SHP77 (cell line): ENCODE measurements at regions not wholly inside any gene's neighbourhood (a gene's known extent, or its start where the extent isn't known, plus 50 kb on each side); places are given as distances from the start of the nearest gene placed in this dataset.

Experiments
- DNase-seq, 2 experiments: peaks; one replicate each; lab custom pipeline; 2025; lab: John Stamatoyannopoulos, UW

DNA sequence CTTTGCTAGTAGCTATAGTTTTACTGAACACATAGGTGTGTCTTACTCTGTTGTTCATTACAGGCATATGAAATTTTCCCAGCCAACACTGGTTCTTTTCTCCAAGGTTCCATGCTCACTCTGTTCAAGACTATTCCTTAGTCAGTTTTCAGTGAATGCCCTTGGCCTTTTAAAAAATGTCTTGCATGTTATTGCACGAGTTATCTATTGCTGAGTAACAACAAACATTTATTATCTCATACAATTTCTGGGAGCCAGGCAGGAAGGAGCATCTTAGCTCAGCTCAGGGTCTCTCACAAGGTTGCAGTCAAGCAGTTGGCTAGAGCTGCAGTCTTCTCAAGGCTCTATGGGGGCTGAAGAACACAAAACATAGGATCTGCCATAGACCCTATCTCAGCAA is 223.5 kb downstream of the BTG1 start:
- no peak for DNase-seq

DNA sequence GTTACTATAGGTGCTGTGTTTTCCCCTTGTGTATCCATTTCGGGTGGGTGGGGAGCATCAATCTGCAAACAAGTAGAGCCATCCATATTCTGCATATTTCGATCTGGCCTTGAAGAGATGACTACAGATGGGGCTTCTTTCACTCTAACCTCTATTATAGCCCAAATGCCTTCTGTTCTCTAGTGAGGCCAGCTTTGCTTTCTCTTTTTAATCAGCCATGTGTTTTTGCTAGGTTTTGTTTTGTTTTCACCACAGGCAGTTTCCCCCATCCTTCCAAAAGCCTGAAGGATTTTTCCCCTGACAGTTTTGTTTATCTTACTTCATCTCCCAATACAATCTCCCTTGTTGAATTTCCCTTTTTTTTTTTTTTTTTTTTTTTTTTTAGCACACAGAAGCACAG is 224.1 kb downstream of the BTG1 start:
- DNase-seq: no peak

DNA sequence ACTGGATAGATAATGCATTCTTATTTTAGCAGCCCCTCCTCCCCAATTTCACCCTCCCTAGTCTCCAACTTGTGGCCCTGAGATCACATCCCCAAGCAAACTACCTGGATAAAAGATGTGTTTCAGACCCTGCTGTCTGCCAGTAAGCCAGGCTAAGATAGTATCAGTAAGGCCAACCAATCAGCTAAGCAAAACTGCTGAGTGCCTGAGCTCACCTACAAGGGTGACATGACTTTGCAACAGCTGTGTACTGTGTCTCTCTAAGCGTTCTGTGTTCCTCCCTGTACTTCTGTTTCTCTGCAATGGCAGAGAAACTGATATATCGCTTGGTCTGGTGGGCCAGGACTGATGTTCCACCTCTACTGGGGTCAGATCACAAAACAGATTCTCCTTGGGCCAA is 224.9 kb downstream of the BTG1 start:
- DNase-seq: no peak

DNA sequence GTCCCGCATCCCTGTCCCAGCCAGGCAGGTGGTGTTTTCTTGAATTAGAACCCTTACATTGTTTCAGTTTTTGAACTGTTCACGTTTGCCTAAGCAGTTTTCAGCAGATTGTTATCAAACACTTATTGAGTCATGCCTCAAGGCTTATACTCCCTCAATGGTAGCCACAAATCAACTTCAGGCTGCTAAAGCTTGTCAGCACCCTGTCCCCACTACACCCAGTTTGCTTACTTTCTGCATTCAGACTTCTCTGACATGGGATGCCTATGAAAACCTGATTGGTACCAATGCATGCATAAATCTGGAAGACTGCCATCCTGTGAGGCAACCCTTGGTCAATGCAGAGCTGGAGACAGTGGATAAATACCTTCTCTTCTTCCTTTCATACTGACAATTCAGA is 225.4 kb downstream of the BTG1 start:
- peak; percentile 67 to 71 for DNase-seq

DNA sequence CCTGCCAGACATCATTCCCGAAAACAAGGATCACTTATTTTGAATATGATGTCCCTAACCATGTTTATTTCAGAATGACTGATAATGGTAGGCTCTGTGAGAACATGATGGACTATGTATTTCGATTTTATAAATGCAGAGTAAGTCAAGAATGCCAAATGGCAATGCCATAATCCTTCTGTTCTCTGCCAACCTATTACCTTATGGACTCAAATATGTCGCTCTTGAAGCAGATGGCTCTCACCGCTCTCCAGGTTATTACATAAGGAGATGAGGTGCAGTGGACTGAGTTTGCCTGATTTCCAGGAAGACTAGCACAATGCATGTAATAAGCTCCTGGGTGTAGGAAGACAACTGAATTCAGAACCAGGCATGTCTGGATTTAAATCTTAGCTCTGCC is 227.2 kb downstream of the BTG1 start:
- no peak for DNase-seq

DNA sequence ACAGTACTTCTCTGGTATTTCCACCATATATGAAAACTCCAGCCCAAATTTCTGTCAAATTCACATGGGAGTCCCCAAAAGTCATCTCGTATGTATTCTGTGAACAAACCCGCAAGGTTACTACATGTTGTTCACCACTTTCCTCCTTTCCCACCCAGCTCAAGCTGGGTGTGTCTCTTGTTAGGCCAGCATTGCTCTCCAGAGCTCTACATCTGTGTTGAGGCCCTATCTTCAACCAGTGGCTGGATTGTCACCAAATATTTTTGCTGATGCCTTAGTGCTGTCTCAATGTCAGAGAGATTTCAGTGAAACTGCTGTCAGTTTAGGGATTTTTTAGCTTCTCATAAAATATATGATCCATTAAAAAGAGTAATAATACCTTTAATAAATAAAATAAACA is 230.9 kb downstream of the BTG1 start:
- DNase-seq: no peak

DNA sequence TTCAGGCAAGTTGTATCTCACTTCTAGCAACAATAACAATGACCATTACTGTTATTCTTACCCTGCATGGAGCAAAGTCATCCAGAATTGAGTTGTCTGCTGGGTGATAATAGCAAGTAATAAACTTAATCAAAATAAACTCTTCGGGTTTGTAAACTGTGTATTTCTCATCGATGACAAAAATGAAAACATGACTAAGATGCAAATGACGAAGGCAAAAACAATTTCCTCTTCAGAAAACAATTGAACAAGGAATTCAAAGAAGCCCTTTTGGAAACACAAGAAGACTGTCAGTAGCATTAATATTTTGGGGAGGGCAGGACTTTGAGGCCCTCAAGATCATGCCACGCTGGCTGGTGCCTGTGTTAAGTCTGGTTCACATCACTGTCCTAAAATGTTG is 232.0 kb downstream of the BTG1 start:
- no peak for DNase-seq

DNA sequence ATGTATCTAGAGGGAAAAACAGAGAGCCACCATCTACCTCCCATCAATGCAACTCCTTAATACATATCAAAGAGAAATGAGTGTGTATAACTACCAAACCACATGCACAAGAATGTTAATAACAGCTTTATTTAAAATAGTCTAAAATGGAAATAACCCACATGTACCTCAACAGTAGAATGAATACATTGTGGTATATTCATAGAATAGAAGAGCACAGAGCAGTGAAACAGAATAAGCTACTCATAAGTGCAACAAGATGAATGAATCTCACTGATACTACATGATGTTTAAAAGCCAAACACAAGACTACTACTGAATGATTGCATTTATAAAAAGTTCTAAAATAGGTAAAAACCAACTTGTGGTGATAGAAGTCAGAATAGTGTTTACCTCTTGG is 232.5 kb downstream of the BTG1 start:
- no peak for DNase-seq

DNA sequence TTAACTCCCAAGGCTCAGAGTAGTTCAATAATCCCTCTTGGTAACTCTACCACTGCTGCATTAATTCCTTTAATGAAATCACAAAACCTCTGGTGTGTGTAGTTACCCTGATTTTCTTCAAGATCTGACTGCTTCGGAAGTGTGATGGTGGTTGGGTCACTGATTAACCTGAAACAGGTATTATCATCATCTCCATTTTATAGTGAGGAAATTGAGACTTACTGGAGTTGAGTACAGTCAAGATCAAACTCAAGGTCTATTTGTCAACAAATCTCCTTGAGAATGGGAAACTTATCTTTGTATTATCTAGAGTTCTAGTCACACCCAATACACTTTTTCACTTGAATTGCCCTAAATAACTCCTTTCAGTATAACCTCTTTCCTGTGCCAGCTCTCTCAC is 233.5 kb downstream of the BTG1 start:
- DNase-seq: no peak

DNA sequence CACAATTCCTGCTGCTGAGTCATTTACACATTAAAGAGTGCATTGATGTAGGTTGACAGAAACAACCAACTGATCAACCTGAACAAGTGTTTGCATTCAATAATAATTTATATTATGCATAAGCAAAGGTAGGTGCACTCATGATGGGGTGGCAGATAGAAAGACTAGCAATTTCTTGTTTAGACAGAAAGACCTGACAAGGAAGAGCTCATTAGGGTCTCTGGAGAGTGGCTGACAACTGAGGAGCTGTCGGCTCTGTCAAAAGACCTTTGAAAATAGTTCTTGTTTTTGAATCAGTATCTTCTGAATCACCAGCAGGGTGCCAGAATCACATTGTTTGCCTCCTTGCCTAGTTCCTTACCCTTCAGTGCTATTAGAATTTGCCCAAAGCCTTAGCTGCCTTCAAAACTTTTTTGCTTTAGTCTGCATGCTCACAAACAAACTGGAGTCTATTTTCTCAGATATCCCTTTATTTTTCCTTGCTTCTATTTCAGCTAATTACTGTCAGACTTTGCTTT is 234.7 kb downstream of the BTG1 start:
- no peak for DNase-seq

DNA sequence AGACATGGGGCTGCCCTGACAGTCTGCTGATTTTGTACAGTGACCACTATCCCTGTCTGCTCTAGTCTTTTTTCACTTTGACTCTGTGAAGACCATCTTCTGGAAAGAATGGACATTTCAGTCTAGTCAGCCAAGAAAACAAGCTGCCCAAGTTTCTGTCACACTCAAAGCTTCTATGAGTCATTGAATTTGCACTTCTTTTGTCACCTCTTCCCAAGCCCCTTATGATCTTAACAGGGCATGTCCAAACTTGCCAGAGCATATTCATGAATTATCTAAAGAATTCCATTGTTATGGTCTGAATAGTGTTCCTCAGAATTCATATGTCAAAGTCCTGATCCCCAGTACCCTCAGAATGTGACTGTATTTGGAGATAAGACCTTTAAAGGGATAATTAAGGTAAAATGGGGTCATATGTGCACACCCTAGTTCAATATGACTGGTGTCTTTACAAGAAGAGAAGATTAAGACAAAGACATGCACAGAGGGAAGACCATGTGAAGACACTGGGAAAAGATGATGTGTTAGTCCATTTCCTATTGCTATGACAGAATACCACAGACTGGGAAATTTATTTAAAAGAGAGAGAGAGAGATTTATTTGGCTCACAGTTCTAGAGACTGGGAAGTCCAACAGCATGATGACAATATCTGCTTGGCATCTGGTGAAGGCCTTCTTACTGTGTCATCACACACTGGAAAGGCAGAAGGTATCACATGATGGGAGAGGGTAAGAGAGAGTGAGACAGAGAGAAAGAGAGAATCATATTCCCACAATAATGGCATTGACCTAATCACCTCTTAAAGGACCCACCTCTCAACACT is 242.6 kb downstream of the BTG1 start:
- DNase-seq: no peak

DNA sequence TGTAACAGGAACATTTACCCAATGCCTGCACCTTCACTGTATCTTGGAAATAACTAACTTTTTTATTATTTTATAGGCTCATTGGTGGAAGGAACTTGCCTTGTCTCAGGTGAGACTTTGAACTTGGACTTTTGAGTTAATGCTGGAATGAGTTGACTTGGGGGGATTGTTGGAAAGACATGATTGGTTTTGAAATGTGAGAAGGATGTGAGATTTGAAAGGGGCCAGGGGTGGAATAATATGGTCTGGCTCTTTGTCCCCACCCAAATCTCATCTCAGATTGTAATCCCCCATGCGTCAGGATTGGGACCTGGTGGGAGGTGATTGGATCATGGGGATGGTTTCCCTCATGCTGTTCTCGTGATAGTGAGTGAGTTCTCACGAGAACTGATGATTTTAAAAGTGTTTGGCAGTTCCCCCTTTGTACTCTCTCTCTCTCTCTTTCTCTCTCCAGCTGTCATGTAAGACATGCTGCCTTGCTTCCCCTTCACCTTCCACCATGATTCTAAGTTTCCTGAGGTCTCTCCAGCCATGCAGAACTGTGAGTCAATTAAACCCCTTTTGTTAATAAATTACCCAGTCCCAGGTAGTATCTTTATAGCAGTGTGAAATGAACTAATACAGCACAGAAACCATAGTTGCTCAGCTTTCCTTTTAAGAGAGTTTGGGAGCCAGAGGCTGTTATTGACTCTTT is 244.1 kb downstream of the BTG1 start:
- no peak for DNase-seq

DNA sequence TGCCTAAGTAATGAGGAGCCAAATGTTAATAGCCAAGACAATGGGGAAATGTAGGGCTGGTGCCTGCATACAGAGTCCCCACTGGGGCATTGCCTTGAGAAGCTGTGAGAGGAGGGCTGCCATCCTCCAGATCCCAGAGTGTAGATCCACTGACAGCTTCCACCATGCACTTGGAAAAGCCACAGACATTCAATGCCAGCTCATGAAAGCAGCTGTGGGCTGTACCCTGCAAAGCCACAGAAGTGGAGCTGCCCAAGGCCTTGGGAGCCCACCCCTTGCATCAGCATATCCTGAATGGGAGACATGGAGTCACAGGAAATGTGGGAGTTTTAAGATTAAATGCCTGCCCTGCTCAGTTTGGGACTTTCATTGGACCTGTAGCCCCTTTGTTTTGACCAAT is 244.7 kb downstream of the BTG1 start:
- no peak for DNase-seq

DNA sequence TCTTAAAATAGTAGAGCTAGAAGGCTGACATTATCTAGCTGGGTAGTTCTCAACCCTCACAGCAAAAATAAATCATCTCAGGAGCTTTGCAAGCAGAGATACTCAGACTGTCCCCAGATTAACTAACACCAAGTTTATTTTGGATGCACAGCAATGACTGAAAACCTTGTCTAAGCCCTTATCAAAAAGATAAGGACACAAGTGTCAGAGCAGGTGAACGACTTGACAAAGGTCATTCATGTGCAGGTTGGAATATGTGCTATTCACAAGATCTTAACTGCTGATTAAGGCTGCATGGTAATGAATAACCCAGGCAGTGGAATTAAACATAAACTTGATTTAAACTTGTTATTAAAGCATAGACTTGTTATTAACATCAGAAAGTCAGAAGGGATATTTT is 246.6 kb downstream of the BTG1 start:
- DNase-seq: no peak

DNA sequence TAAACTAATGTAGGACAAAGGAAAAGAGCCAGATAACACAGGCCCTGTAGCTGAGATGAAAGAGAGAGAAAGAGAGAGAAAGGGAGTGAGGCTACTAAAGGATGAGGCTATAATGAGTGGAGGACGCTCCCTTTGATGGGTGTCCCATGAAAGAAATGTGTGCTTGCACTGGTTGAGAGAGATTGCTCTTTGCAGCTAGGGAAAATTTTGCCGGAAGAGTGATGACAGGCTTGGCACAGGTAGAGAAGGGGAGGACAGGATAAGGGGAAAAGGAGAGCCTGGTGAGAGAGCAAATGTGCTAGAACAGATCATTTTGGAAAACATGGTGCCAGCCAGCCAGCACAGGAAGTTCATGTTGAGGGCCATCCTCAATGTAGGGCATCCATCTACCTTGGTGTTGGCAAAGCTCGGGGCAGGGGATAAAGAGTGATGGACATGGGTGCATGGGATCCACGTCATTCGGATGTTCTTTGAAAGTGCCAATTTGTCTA is 248.6 kb downstream of the BTG1 start:
- no peak for DNase-seq

DNA sequence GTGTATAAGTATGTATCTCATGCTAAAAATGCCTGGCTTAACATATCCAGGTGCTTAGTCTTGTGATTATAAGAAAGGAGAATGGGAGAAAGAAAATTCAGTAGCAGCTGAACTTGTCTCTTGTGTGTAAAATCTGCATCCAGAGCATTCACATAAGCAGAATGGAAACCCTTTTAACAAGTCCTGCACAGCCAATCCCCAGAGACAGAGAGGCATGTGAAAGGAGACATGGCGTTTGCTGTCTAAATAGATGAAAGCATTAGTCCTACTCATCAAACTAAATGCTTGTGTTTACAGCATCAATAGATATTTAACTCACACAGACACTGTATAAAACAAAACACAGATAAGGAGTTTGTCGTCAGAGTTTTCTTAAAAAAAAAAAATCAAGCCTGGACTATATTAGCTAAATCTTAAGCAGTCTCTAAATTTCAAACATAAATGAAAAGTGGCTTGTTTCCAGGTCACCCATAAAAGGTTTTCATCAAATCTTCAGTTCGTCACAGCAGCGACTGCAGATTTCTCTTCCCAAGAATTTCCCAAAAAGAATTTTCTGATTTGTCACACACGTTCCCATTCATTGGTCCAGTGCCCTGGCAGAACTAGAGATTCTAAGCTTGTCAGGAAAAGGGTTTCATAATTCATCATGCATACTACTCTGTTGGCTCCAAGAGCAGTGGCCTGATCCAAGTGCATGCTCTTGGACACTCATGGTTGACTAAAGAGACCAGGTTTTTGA is 249.2 kb downstream of the BTG1 start:
- no peak for DNase-seq

DNA sequence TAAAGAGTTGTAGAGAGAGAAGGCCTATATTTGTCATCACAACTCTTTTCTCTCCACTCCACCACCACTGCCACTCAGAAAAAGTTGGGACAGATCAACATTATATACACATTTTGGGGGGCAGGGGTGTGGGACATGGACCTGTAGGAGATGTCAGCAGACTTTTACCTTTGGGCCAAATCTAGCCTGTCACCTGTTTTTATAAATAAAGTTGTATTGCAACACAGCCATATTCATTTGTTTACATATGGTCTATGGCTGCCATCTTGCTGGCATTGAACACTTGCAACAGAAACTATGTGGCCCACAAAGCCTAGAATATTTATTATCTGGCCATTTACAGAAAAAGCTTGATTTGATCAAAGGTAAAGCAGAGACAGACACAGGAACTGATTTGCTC is 250.7 kb downstream of the BTG1 start:
- no peak for DNase-seq

DNA sequence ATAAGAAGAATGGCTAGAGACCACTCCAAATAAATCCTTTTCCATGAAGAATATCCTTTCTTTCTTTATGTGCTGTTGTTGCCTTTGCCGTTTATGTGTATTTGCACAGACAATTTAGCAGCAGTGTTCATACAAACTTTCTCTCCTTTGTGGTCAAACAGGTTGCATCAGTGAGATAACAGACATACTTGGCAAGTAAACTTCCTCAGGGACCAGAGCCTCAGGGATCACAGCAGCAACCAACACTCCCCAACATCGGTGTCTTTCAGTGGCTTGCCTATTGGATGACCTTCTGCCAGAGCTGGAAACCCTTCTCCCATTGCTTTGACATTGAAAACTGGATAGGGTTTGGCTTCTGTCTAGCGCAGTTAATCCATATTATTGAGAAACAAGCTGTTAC is 252.2 kb downstream of the BTG1 start:
- no peak for DNase-seq

DNA sequence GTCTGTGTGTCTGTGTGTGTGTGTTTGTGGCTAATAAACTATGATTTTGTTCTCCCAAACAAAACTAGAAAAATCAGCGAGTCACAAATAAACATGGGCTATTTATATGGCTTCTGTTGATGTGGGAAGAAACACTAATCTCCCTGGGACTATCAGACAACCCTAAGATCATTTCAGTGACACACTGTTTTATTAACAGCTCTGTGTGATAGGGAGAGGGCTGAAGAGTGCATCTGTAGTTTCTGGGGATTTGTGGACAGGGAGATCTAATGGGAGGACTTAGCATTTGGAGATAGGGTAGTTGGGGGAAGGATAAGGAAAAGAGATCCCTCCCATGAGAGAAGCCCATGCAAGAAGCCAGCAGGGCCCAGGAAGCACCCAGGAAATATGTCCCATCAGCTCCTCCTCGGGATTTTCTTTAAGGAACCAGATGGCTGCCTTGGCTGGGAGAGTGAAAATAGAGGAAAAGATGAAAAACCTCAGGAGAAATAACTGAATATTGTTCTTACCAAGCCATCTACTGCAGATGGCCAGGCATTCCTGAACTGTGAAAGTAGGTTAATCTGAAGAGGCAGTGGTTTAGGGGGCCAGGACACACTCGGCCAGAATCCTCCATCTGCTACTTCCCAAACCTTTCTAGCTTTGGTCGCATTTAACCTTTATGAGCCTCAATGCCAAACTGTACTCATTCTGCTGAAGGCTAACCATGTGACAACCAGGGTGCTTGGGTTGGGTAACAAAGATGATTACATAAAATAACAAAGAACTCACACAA is 253.4 kb downstream of the BTG1 start:
- DNase-seq: no peak

DNA sequence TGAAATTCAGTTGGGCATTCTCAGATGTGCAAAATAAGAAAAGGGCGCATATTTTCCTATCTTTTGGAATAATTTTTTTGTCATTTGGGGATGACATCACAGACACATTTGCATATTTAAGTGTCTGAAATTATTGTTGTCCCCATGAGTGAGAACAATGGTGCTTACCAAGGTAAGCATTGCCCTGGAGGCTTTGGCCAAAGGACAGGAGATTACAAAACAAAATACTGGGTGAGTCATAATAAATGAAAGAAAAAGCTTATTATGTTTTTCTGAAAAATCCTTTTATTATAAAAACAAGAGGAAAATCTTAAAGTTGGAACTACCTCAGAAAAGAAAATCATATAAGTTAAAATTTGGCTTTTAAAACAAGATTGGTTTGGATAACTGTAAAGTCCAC is 254.9 kb downstream of the BTG1 start:
- DNase-seq: no peak

DNA sequence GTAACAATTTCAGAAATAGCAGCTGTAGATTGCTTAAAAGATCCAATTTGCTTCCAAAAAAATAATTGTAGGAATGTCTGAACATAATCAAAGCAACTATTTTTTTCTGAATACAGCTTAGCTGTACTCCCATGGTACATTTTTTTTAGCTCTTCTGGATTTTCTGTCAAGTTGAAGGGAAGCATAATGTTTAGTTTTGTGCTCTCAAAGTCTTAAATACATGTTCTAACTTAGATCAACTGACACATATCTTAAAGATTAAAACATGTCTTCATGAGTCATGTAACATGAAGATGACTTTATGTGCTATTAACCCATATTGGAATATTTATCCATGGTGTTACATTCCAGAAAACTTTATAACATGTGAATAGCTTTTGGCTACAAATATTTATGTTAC is 255.7 kb downstream of the BTG1 start:
- no peak for DNase-seq

DNA sequence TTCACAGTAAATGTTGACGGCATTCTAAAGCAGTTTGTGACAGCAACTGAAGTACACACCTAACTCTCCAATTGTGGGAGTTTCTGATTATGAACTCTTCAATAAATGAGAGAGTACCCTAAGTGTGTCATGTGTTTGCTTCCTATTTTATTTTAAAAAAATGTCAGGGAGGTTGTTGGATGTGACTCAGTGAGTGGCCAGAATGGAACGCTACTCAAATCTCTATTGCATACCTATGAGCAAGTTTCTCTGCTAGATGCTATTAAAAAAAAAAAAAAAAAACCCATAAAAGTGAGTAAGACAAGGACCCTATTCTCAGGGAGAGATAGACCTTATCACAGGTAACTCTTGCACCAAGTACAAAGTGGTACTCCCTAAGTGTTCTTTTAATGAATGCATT is 256.6 kb downstream of the BTG1 start:
- DNase-seq: no peak
